Stomach (tissue), 4 donors: ENCODE measurements at regions not wholly inside any gene's neighbourhood (a gene's known extent, or its start where the extent isn't known, plus 50 kb on each side); places are given as distances from the start of the nearest gene placed in this dataset.

Source experiments
- CTCF ChIP-seq, 7 experiments: fragments of 450-650 bp in 4 of 7; fragments of 200-600 bp in 3 of 7; sonication (generic) in 3 of 7; IDR thresholded peaks; one replicate each; pipeline ENCODE4 v1.5.1; 2016 to 2019; ENCODE audit warnings: antibody characterized with exemption in 7 of 7, control low read depth in 2 of 7, mild to moderate bottlenecking in 1 of 7
- POLR2A ChIP-seq, 4 donors: fragments of 450-650 bp; IDR thresholded peaks; one replicate each; pipeline ENCODE4 v1.6.1; 2016; ENCODE audit warnings: antibody characterized with exemption in 4 of 4, control low read depth in 2 of 4, mild to moderate bottlenecking in 1 of 4, moderate library complexity in 1 of 4
- POLR2AphosphoS5 ChIP-seq, 3 donors: sonication (generic); formaldehyde crosslinking; IDR thresholded peaks; one replicate each; pipeline ENCODE4 v1.6.1; 2016; ENCODE audit warnings: antibody characterized with exemption in 3 of 3

- no peak for TF ChIP-seq CTCF (IDR thresholded peaks at IDR 0.05)
- TF ChIP-seq POLR2A (IDR thresholded peaks at IDR 0.05): no peak
- no peak for TF ChIP-seq POLR2AphosphoS5 (IDR thresholded peaks at IDR 0.05)
These were observed 186.0 kb downstream of the CRLF2 start for GRCh38 chrX:1026263-1027015.
